CD1c-positive myeloid dendritic cell (primary cell): ENCODE measurements at regions not wholly inside any gene's neighbourhood (a gene's known extent, or its start where the extent isn't known, plus 50 kb on each side); places are given as distances from the start of the nearest gene placed in this dataset.
"Not testable (repeated sequence)": the region's sequence is repeated elsewhere in the genome, so short reads cannot be mapped to it uniquely, and the experiment has no call there.

Experiments
- DNase-seq: peaks from one replicate; pipeline ENCODE4 v3.0.0-alpha.2; 2016; ENCODE audit errors: extremely low spot score

DNA sequence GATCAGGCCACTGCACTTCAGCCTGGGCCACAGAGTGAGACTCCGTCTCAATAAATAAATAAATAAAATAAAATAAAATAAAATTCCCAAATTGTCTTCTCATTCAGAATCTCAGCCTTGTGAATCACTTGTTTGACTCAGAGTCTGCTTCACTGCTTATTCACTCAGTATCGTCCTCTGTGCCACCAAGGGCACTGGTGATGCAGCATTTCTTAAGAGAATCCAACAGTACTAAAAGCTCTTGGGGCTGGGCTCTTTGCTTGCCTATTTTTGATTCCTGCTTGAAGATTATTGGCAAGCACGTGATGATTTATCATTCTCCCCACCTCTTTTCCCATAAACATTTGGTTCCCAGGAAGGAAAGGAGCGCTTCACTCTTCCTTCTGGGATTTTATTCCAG is 54.8 kb upstream of the HMGB1 start:
- no peak for DNase-seq

DNA sequence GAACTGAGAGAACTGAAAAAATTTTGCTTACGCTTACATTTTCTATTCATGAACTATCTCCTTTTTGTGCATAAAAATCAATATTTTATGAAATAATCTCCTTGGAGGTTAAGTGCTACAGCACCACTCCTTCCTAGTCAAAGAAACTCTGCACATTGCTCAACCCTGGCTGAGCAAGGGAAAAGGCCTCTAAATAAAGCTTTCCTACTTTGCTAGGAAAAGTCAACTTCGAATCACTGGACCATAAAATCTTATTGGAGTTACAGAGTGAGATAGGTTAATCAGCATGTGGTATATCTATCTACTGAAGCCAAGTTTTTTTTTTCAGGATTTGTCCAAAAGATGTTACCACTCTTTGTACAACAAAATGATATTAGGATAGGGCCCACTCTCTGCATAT is 57.5 kb upstream of the HMGB1 start:
- DNase-seq, result no peak

DNA sequence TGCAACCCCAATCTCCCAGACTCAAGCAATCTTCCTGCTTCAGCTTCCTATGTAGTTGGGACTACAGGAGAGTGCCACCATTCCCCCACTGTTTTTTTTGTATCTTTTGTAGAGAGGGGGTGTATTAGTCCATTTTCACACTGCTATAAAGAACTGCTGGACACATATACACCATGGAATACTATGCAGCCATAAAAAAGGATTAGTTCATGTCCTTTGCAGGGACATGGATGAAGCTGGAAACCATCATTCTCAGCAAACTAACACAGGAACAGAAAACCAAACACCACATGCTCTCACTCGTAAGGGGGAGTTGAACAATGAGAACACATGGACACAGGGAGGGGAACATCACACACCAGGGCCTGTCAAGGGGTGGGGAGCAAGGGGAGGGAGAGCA is 58.1 kb upstream of the HMGB1 start:
- not testable (repeated sequence) for DNase-seq

DNA sequence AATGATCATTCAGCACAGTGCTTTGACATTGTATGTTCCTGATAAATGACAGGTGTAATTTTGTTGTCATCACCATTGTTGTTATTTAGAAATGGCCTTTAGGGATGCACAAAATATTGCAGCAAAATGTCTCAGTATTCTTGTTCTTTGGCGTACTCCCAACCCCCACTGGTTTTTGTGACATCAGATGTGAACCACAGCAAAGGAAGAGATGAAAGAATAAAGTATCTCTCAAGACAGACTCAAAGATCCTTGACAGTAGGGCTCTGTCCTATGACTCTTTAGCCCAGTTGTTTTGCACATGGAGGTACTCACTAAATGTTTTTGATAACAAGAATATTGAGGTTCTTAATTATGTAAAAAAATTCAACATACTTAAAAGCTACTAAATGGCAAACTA is 59.5 kb upstream of the HMGB1 start:
- not testable (repeated sequence) for DNase-seq

DNA sequence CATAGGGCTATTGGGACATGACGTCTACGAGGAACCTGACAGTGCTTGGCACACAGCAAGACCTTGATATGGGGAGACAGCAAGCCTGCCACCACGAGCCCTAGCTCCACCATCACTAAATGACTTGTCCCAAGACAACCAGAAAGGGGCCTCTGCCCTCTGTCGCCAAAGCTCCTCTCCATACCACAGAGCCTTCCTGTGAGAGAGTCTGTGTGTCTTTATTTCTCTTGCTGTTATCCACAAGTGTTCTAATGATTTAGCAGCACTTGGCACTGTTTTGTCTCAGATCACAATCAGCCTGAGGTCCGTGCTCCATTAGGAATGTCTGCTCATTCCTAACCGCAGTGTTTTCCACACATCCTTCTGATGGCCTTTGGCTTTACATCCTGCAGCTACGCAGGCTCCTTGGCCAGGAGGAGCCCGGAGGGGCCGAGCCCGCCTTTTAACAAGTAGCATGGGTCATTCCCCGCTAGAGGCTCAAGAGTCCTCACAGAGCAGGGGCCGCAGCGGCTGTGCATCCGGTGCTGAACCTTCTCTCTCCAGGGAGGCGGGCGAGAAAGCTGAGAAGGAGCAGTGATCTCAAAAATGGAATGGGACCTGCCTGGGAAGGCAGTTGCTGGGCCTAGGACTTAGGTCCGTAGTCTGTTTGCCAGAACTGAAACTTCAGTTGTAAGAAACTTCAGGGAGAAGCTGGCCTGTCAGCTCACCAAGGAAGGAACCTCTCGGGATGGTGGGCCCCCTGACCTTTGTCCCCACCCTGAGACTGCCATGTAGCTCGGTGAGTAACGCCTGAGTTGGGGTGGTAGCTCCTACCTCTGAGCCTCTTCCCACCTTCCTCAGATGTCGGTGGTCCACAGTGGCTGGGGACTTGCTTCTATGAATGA is 61.1 kb upstream of the HMGB1 start:
- no peak for DNase-seq

DNA sequence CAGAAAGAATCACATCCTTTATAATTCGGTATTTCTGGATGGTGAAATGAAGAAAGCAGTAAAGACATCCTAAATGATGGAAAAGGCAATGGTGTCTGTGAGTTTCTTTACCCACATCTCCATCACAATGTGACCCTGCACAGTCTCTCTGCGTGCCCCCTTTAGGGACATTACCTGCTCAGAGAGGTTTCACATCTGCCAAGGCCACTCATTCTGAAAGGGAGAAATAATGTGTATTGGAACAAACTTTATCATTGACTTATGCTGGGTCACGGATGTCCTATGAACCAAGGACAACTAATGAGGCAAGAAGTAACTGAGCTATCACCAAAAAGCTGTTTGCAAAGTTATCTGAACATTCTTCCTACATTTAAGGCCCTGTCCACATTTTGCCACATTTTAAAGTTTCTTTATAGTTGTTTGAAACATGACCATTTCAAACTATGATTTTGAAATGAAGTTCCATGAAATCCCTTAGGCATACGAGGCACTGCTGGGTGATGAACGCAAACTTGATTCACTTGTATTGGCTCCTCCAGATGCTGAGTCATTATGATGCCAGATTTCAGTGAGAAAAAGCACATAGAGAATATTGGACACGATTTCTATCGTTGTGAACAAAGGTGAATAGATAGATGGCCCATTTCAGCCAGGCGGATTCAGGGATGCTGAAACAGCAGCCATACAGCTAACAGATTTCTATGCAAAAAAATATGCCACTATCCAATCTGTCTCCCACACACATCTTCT is 63.5 kb upstream of the HMGB1 start:
- no peak for DNase-seq

DNA sequence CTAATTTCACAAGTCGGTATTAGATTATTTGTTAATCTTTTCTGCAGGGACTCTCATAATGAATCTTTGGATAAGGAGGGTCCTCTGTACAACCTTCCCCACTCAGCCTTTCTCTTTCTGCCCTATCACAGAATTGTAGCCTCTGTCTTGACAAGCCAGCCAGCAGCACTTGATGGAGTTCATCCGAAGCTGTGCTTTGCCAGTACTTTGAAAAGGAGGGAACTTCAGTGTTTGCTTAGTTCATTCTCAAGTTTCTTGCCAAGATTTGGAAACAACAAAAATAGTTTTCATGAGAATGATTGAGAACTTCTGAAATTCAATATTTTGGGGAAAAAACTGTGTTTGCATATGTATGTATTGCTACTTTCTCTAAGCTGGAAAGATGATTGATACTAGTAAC is 69.3 kb upstream of the HMGB1 start:
- no peak for DNase-seq

DNA sequence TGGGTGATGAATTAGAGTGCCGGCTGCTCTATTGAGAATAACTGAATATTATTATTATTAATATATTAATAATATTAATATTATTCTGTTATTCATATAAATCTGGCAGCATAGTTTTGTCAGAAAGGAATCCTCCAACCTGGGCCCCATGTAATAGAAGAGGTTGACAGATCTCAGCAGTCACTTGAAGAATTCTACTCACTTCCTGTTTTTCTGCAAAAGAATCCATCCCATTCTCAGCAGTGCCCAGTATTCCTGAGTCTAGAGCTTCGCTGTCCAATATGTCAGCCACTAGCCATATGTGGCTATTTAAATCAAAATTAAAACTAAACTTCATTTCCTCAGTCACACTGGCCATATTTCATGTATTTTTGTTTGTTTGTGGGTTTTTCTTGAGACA is 72.4 kb upstream of the USPL1 start:
- peak; percentile 5 for DNase-seq

DNA sequence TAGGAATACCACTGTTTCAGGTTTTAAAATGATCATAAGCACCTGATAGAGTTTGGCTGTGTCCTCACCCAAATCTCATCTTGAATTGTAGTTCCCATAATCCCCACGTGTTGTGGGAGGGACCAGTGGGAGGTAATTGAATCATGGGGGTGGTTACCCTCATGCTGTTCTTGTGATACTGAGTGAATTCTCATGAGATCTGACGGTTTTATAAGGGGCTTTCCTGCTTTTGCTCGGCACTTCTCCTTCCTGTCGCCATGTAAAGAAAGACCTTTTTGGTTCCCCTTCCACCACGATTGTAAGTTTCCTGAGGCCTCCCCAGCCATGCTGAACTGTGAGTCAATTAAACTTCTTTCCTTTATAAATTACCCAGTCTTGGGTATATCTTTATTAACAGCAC is 69.7 kb upstream of the USPL1 start:
- DNase-seq, result peak; percentile 38

DNA sequence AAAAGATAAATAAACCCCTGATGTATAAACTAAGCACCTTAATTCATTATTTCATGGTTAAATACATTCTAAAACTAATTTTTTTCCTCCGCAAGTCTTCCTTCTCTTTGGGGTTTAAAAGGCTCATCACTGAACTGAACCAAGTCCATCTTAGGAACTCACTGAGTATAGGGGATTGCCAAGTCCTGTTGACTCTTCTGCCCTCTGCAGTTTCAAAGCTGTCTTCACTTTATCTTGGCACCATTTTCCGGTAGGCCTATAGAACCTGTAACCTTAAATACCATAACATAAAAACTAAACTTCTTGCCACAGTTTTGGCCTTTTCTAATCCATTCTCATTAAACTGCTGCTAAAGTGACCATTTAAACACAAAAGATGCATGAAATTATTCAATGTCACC is 66.5 kb upstream of the USPL1 start:
- DNase-seq, result peak; percentile 20

DNA sequence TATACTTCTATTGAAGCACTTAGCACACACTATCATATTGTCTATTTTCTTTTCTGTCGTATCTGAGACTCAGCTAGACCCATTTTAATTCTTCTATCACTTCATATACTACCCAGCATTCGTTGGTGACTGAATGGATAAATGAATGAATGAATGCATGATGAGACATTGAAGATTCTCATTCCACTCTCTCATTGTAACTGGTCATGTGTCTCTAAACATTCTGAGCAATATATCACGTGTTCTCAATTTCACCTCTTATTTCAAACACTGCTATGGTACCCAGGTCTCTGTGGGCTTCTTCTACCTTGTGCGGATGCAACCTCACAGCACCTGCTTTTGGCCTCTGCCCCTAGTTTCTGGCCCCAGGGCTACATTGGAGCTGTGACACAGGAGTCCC is 65.2 kb upstream of the USPL1 start:
- DNase-seq, result no peak

DNA sequence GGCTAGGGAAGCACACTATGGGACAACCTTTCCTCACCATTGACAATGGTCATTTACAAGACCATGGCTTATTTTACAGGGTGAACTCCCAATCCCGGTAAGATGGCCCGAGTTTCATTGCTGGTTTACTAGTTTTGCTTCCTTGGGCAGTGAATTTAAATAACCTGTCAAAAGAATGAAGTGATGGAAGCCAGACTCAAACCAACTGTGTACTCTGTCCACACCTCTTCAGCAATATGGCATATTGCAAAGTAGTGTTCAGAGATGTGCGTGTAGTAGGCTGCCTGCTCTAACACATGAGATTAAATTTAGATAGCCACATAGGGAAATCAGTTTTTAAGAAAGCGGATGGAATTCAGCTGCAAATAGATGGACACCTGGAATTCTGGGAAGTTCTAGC is 58.4 kb upstream of the USPL1 start:
- no peak for DNase-seq

DNA sequence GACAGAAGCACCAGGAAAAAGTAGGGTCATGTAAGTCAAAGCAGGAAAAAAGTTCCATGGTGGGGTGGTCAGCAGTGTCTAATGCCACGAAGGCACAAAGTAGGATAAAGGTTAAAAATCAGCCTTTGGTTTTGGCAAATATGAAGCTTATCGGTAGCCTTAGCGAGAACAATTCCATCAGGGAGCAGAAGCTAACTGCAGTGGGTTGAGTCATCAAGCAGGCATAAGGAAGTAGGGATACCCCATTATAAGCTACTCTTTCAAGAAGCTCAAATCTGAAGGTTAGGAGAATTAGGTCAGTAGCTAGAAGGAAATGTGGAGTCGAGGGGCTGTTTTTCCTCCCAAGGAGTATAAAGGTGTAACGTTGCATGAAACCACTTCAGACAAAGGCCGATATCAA is 57.5 kb upstream of the USPL1 start:
- no peak for DNase-seq

DNA sequence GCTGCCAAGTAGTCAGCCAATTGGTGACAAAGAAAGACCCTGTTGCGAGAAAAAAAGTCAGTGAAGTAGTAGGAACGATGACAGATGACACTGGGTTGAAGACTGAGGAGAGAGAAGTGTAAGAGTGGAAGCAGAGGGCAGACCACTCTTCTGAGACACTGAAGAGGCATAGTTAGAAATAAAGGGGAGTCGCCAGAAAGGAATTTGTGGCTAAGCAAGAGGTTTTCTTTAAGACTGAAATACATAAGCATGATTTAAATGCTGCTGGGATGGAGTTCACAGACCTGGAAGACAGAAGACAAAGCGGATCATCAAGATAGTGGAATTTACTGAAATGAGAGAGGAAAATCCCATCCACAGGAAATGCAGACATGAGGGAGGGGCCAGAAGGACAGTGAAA is 56.2 kb upstream of the USPL1 start:
- no peak for DNase-seq

DNA sequence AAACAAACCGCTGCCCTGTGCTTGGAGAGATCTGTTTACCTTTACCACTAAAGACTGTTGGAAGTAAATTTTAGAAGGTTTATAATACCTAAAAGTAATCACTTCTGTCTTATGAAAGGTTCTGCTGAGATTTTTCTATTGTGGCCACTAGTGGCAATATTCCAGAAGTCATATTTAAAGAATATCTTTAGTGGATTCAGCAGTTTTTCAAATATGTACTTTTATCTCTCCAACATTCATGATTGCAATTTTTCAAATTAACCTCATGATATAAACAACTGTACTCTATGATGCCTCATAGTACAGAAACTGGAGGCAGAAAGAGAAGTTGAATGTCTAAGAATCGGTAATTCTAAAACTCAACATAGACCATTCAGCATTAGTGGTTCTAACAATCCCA is 53.2 kb upstream of the USPL1 start:
- no peak for DNase-seq

DNA sequence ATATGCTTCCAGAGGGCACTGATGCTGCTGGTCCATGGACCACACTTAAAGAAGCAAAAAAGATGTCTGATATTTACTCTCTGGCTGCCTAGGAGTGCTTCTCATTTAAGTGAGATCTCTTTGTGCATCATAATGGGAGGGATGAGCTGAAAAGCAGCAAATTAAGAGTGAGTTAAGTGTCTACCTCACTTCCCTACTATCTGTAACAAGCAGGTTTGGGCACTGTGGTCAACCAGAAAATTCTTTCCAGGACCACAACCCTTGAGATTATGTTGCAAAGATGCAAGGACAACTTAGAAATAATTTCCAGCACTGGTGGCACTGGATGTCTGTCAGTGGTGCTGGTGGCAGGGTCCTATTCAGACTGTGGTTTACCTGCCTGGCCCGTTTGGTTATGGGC is 52.1 kb upstream of the USPL1 start:
- DNase-seq, result no peak

DNA sequence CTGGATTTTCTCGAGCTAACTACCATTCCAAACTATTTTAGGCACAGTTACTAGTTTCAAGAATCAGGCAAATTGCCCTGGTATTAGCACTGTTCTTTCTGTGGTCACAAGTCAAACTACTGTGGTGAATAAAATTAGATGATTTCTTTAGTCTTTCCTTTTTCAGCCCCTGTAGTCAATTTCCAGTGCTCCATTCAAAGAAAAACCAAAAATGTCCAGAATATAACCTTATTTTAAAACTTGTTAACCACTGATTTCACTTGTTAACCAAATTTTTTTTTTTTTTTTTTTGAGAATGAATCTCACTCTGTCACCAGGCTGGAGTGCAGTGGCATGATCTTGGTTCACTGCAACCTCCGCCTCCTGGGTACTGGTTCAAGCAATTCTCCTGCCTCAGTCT is 50.6 kb upstream of the USPL1 start:
- DNase-seq, result no peak
